ENCODE measurements at regions not wholly inside any gene's neighbourhood (a gene's known extent, or its start where the extent isn't known, plus 50 kb on each side); places are given as distances from the start of the nearest gene placed in this dataset.

GRCh38 chr4:137468836-137469235, 63.5 kb downstream of the PCDH18 start:
- no peak overlapping the region for H3K4me3 ChIP-seq (ENCODE audit: low read depth, low read length)
- no peak overlapping the region for H3K4me2 ChIP-seq (ENCODE audit: low read length)
- no peak for TF ChIP-seq CTCF (IDR thresholded peaks at IDR 0.05)
- H3K27ac ChIP-seq, result no peak overlapping the region
- H3K79me2 ChIP-seq, result no peaks in the 10 kb centered on the region
- no peak overlapping the region for H3K9ac ChIP-seq
- no peaks in the 10 kb centered on the region for H3K27me3 ChIP-seq (ENCODE audit: control insufficient read depth, insufficient read depth, low read length)
- H3K9me3 ChIP-seq (ENCODE audit: control insufficient read depth, low read length), result no peaks in the 10 kb centered on the region
- no peaks in the 10 kb centered on the region for H3K36me3 ChIP-seq (ENCODE audit: control insufficient read depth, insufficient read depth, low read length)
- no peak overlapping the region for H2AFZ ChIP-seq
- H3K4me1 ChIP-seq, result no peaks in the 10 kb centered on the region

- Histone ChIP-seq H3K27me3 (ENCODE audit: control insufficient read depth, insufficient read depth, low read length) (no peaks in the 10 kb centered on the region), H2AFZ (no peak overlapping the region), H3K27ac (no peak overlapping the region), H3K79me2 (no peaks in the 10 kb centered on the region), H3K4me1 (no peaks in the 10 kb centered on the region), H3K9me3 (ENCODE audit: control insufficient read depth, low read length) (no peaks in the 10 kb centered on the region), H3K36me3 (ENCODE audit: control insufficient read depth, insufficient read depth, low read length) (no peaks in the 10 kb centered on the region), H3K9ac (no peak overlapping the region), H3K4me2 (ENCODE audit: low read length) (no peak overlapping the region), H3K4me3 (ENCODE audit: low read depth, low read length) (no peak overlapping the region)
- no peak for TF ChIP-seq CTCF (IDR thresholded peaks at IDR 0.05)
Measured at GRCh38 chr4:137467537-137467936, 64.8 kb downstream of the PCDH18 start.

GRCh38 chr4:137463377-137464003, 68.8 kb downstream of the PCDH18 start:
- no peaks in the 10 kb centered on the region for H3K36me3 ChIP-seq (ENCODE audit: control insufficient read depth, insufficient read depth, low read length)
- no peak for TF ChIP-seq CTCF (IDR thresholded peaks at IDR 0.05)
- H3K9me3 ChIP-seq (ENCODE audit: control insufficient read depth, low read length), result no peaks in the 10 kb centered on the region
- no peaks in the 10 kb centered on the region for H3K79me2 ChIP-seq
- H3K4me3 ChIP-seq (ENCODE audit: low read depth, low read length), result no peak overlapping the region
- no peak overlapping the region for H3K9ac ChIP-seq
- no peak overlapping the region for H2AFZ ChIP-seq
- H3K4me1 ChIP-seq, result no peaks in the 10 kb centered on the region
- H3K4me2 ChIP-seq (ENCODE audit: low read length), result no peak overlapping the region
- no peaks in the 10 kb centered on the region for H3K27me3 ChIP-seq (ENCODE audit: control insufficient read depth, insufficient read depth, low read length)
- no peak overlapping the region for H3K27ac ChIP-seq

- Histone ChIP-seq H3K4me3 (ENCODE audit: low read depth, low read length) (no peak overlapping the region), H3K36me3 (ENCODE audit: control insufficient read depth, insufficient read depth, low read length) (no peaks in the 10 kb centered on the region), H3K79me2 (no peaks in the 10 kb centered on the region), H3K27me3 (ENCODE audit: control insufficient read depth, insufficient read depth, low read length) (no peaks in the 10 kb centered on the region), H2AFZ (no peak overlapping the region), H3K4me1 (no peaks in the 10 kb centered on the region), H3K9me3 (ENCODE audit: control insufficient read depth, low read length) (no peaks in the 10 kb centered on the region), H3K4me2 (ENCODE audit: low read length) (no peak overlapping the region), H3K27ac (no peak overlapping the region), H3K9ac (no peak overlapping the region)
- TF ChIP-seq CTCF (IDR thresholded peaks at IDR 0.05), result no peak
Measured at GRCh38 chr4:137455647-137456321, 76.5 kb downstream of the PCDH18 start.

GRCh38 chr4:137454767-137455166, 77.5 kb downstream of the PCDH18 start:
- no peak overlapping the region for H2AFZ ChIP-seq
- H3K4me3 ChIP-seq (ENCODE audit: low read depth, low read length), result no peak overlapping the region
- H3K4me2 ChIP-seq (ENCODE audit: low read length), result no peak overlapping the region
- H3K27ac ChIP-seq, result no peak overlapping the region
- H3K36me3 ChIP-seq (ENCODE audit: control insufficient read depth, insufficient read depth, low read length), result no peaks in the 10 kb centered on the region
- no peaks in the 10 kb centered on the region for H3K79me2 ChIP-seq
- no peaks in the 10 kb centered on the region for H3K9me3 ChIP-seq (ENCODE audit: control insufficient read depth, low read length)
- H3K9ac ChIP-seq, result no peak overlapping the region
- no peaks in the 10 kb centered on the region for H3K4me1 ChIP-seq
- no peak for TF ChIP-seq CTCF (IDR thresholded peaks at IDR 0.05)
- H3K27me3 ChIP-seq (ENCODE audit: control insufficient read depth, insufficient read depth, low read length), result no peaks in the 10 kb centered on the region

All from parathyroid adenoma (tissue), 2 donors.